CD14-positive monocyte (primary cell): ENCODE measurements at regions not wholly inside any gene's neighbourhood (a gene's known extent, or its start where the extent isn't known, plus 50 kb on each side); places are given as distances from the start of the nearest gene placed in this dataset.

ENCODE experiments used
- DNase-seq, 3 donors: peaks; one replicate each; pipeline ENCODE4 v3.0.0-alpha.2; 2011 to 2022
- H2AFZ ChIP-seq: 2 replicates; pipeline ENCODE4 v1.6.0; 2012; ENCODE audit warnings: mild to moderate bottlenecking, low read depth, low read length, inconsistent platforms; ENCODE audit not compliant: insufficient read depth, poor library complexity, severe bottlenecking
- H3K27ac ChIP-seq, 2 donors: 1 replicate in 1 of 2; 2 replicates in 1 of 2; pipeline ENCODE4 v1.5.1; 2012 to 2013; ENCODE audit warnings: low read length in 2 of 2, control low read depth in 1 of 2, inconsistent platforms in 1 of 2, low read depth in 1 of 2, mild to moderate bottlenecking in 1 of 2
- H3K27me3 ChIP-seq, 2 donors: one replicate each; pipeline versions ENCODE4 v1.6.0 to v1.6.1; 2011 to 2013; ENCODE audit warnings: low read length in 2 of 2; ENCODE audit not compliant: control insufficient read depth in 2 of 2, insufficient read depth in 2 of 2
- H3K36me3 ChIP-seq, 2 donors: replicated peaks in 1 of 2; 1 replicate in 1 of 2; 2 replicates in 1 of 2; pipeline versions ENCODE4 v1.5.1 to v1.6.1; 2012 to 2013; ENCODE audit warnings: low read length in 2 of 2, control low read depth in 1 of 2, inconsistent platforms in 1 of 2, mild to moderate bottlenecking in 1 of 2; ENCODE audit not compliant: insufficient read depth in 2 of 2, control insufficient read depth in 1 of 2
- H3K4me1 ChIP-seq, 2 donors: 1 replicate in 1 of 2; 2 replicates in 1 of 2; pipeline versions ENCODE4 v1.5.1 to v1.6.1; 2012 to 2013; ENCODE audit warnings: low read length in 2 of 2, control low read depth in 1 of 2, inconsistent platforms in 1 of 2, mild to moderate bottlenecking in 1 of 2, moderate library complexity in 1 of 2; ENCODE audit not compliant: insufficient read depth in 2 of 2, control insufficient read depth in 1 of 2
- H3K4me2 ChIP-seq: replicated peaks from 2 replicates; pipeline ENCODE3; 2012; ENCODE audit warnings: low read length, moderate library complexity, mild to moderate bottlenecking; ENCODE audit not compliant: poor library complexity, severe bottlenecking; ENCODE audit errors: extremely low read depth
- H3K4me3 ChIP-seq, 3 experiments: fragments of 200-600 bp in 1 of 3; sonication (generic) in 1 of 3; replicated peaks in 1 of 3; 1 replicate in 2 of 3; 2 replicates in 1 of 3; pipeline ENCODE4 v1.5.1; 2011 to 2013; ENCODE audit warnings: low read length in 3 of 3, mild to moderate bottlenecking in 3 of 3, control low read depth in 2 of 3, low read depth in 2 of 3, inconsistent platforms in 1 of 3, moderate library complexity in 1 of 3
- H3K79me2 ChIP-seq: 2 replicates; pipeline ENCODE4 v1.6.0; 2012; ENCODE audit warnings: mild to moderate bottlenecking, control low read depth, inconsistent platforms, low read length, moderate library complexity; ENCODE audit not compliant: insufficient read depth
- H3K9ac ChIP-seq: 2 replicates; pipeline ENCODE4 v1.6.0; 2017; ENCODE audit warnings: low read length, mild to moderate bottlenecking; ENCODE audit not compliant: insufficient read depth, poor library complexity, severe bottlenecking
- H3K9me3 ChIP-seq, 2 donors: replicated peaks in 1 of 2; 1 replicate in 1 of 2; 2 replicates in 1 of 2; pipeline versions ENCODE4 v1.5.1 to v1.6.1; 2012 to 2013; ENCODE audit warnings: low read length in 2 of 2, control low read depth in 1 of 2; ENCODE audit not compliant: control insufficient read depth in 1 of 2, insufficient read depth in 1 of 2
- H4K20me1 ChIP-seq: 2 replicates; pipeline ENCODE4 v1.6.0; 2012; ENCODE audit warnings: mild to moderate bottlenecking, low read length, control low read depth, moderate library complexity; ENCODE audit not compliant: insufficient read depth
- H3K27ac Mint-ChIP-seq, 7 donors: one replicate each; pipeline ENCODE4 v1.8.0; 2020; ENCODE audit warnings: mild to moderate bottlenecking in 7 of 7, mixed read lengths in 7 of 7, moderate library complexity in 6 of 7, inconsistent platforms in 2 of 7
- H3K27me3 Mint-ChIP-seq, 3 donors: one replicate each; pipeline ENCODE4 v1.8.0; 2021 to 2022; ENCODE audit warnings: low read depth in 3 of 3, mild to moderate bottlenecking in 3 of 3, mixed read lengths in 3 of 3, moderate library complexity in 3 of 3, inconsistent platforms in 1 of 3
- H3K36me3 Mint-ChIP-seq, 2 donors: one replicate each; pipeline ENCODE4 v1.8.0; 2020; ENCODE audit warnings: mixed read lengths in 2 of 2, inconsistent platforms in 1 of 2, mild to moderate bottlenecking in 1 of 2
- H3K4me1 Mint-ChIP-seq: one replicate; pipeline ENCODE4 v1.8.0; 2020; ENCODE audit warnings: mild to moderate bottlenecking, mixed read lengths
- H3K4me3 Mint-ChIP-seq, 2 donors: one replicate each; pipeline ENCODE4 v1.8.0; 2020; ENCODE audit warnings: mild to moderate bottlenecking in 2 of 2, mixed read lengths in 2 of 2, moderate library complexity in 1 of 2
- H3K9me3 Mint-ChIP-seq, 7 donors: one replicate each; pipeline ENCODE4 v1.8.0; 2020 to 2022; ENCODE audit warnings: mixed read lengths in 7 of 7, mild to moderate bottlenecking in 6 of 7, moderate library complexity in 6 of 7, inconsistent platforms in 2 of 7
- WGBS: methylation state at CpG from one replicate; pipeline ENCODE4 v1.1.5; 2013; ENCODE audit warnings: missing lambda C conversion rate; ENCODE audit not compliant: insufficient coverage; 5-methylcytosine and 5-hydroxymethylcytosine counted together
- intact Hi-C, 2 donors: fragments of 100-400 bp; cut with micrococcal nuclease; formaldehyde crosslinking; loops; one replicate each; pipeline versions ENCODE4 v1.15.0 to v1.15.1; 2023
- TF ChIP-seq, protein P1 (sequence below): fragments of 200-600 bp; IDR thresholded peaks from one replicate; pipeline ENCODE4 v1.8.0; 2022; ENCODE audit warnings: antibody characterized with exemption, mild to moderate bottlenecking

DNA sequence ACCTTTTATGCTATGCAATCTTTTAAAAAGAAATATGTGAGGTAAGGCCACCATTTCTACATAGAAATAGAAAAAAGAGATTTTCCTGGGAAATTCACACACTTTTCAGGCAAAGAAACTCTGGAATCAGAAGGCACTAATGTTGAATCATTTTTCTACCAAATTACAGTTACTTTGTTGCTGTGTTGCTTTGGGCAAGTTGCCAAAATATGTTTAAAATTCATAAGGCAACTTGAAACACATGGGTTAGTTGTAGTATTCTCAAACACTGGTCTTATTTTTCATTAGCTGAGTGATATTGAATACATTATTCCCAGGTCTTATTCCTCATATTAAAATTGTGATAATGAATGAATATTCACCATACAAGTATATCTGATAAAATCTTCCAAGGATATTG, 195.0 kb upstream of the SLITRK1 start:
- Mint-ChIP-seq H3K4me3 (no peak overlapping the region), H3K4me1 (no peaks in the 10 kb centered on the region), H3K27ac (no peak overlapping the region), H3K9me3 (peaks cover 0 to 3% (median 0%) of the 10 kb centered on the region in 7 donors), H3K36me3 (no peaks in the 10 kb centered on the region), H3K27me3 (peaks cover 0 to 2% (median 0%) of the 10 kb centered on the region in 3 donors)
- no peak overlapping the region for H3K27ac ChIP-seq
- TF ChIP-seq, protein P1, sequence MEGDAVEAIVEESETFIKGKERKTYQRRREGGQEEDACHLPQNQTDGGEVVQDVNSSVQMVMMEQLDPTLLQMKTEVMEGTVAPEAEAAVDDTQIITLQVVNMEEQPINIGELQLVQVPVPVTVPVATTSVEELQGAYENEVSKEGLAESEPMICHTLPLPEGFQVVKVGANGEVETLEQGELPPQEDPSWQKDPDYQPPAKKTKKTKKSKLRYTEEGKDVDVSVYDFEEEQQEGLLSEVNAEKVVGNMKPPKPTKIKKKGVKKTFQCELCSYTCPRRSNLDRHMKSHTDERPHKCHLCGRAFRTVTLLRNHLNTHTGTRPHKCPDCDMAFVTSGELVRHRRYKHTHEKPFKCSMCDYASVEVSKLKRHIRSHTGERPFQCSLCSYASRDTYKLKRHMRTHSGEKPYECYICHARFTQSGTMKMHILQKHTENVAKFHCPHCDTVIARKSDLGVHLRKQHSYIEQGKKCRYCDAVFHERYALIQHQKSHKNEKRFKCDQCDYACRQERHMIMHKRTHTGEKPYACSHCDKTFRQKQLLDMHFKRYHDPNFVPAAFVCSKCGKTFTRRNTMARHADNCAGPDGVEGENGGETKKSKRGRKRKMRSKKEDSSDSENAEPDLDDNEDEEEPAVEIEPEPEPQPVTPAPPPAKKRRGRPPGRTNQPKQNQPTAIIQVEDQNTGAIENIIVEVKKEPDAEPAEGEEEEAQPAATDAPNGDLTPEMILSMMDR, result no peak
- H3K9ac ChIP-seq, result no peak overlapping the region
- no peaks in the 10 kb centered on the region for H3K79me2 ChIP-seq
- H3K36me3 ChIP-seq, result no peaks in the 10 kb centered on the region
- DNase-seq, result no peak
- intact Hi-C loops, result no loop called here
- no peaks in the 10 kb centered on the region for H3K27me3 ChIP-seq
- no peaks in the 10 kb centered on the region for H3K4me1 ChIP-seq
- H2AFZ ChIP-seq, result no peak overlapping the region
- H4K20me1 ChIP-seq, result no peaks in the 10 kb centered on the region
- H3K4me2 ChIP-seq, result no peak overlapping the region
- H3K4me3 ChIP-seq, result no peak overlapping the region
- no peaks in the 10 kb centered on the region for H3K9me3 ChIP-seq

DNA sequence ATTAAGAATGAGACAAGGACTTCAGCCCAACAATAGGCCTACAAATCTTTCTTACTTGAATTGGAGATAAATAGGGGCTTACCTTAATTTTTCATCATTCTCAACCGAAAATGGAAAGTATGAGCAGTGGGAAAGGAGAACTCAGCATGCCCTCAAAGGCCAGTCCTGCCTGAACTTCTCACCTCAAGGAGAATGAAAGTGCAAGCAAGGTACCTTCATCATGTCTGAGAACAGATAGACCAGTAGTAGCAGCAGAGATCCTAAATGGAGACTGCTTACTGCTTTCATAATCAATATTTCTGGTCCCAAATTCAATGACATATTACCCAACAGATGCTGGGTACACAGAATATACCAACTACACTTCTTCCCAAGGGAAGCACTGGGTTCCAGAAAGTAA, 194.0 kb upstream of the SLITRK1 start:
- Mint-ChIP-seq H3K27ac (no peak overlapping the region), H3K4me1 (no peaks in the 10 kb centered on the region), H3K4me3 (no peak overlapping the region), H3K36me3 (no peaks in the 10 kb centered on the region), H3K27me3 (peaks cover 0 to 2% (median 0%) of the 10 kb centered on the region in 3 donors), H3K9me3 (peaks cover 0 to 3% (median 0%) of the 10 kb centered on the region in 7 donors)
- Histone ChIP-seq H3K4me3 (no peak overlapping the region), H3K27ac (no peak overlapping the region), H3K79me2 (no peaks in the 10 kb centered on the region), H3K9ac (no peak overlapping the region), H4K20me1 (no peaks in the 10 kb centered on the region), H3K4me1 (no peaks in the 10 kb centered on the region), H3K36me3 (no peaks in the 10 kb centered on the region), H3K9me3 (no peaks in the 10 kb centered on the region), H3K27me3 (no peaks in the 10 kb centered on the region), H3K4me2 (no peak overlapping the region), H2AFZ (no peak overlapping the region)
- WGBS, result no CpG with 5 or more reads among the region's 1 CpG
- intact Hi-C loops, result no loop called here
- TF ChIP-seq, protein P1, result no peak
- no peak for DNase-seq
